ENCODE measurements at regions not wholly inside any gene's neighbourhood (a gene's known extent, or its start where the extent isn't known, plus 50 kb on each side); places are given as distances from the start of the nearest gene placed in this dataset.
"Not testable (repeated sequence)": the region's sequence is repeated elsewhere in the genome, so short reads cannot be mapped to it uniquely, and the experiment has no call there.

DNA sequence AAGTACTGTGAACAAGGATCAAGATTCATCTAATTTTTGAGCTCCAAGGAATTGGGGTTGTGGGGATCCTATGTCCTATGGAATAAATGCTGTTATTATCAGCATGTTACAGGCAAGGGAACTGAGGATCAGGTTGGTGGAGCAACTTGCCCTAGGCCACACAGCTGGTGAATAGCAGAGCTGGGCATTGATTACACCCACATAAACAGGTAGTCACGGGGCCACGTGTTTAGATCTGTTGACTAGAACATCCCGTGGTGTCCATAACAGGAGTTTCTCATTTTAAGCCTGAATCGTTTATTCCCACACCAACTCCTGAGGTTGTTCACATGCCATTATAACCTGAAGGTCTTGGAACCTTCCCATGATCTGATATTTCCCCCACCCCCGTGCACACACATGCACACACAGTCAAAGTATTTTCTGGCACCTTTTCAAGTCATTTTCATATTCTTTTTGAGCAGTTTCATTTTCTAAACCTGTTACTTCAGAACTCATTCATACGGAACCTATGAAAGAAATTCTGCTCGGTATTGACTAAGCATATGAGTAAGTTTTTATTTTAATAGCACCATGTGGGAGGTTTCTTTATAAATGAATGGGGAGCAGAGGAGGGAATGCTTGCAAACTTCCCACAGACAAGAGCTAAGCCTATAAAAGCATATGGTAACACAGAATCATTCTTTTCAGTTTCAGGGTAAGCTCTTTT lies 338.1 kb downstream of the ANAPC1 start:
- TF ChIP-seq POLR2A (IDR thresholded peaks at IDR 0.05): not testable (repeated sequence)
- TF ChIP-seq, protein P1, sequence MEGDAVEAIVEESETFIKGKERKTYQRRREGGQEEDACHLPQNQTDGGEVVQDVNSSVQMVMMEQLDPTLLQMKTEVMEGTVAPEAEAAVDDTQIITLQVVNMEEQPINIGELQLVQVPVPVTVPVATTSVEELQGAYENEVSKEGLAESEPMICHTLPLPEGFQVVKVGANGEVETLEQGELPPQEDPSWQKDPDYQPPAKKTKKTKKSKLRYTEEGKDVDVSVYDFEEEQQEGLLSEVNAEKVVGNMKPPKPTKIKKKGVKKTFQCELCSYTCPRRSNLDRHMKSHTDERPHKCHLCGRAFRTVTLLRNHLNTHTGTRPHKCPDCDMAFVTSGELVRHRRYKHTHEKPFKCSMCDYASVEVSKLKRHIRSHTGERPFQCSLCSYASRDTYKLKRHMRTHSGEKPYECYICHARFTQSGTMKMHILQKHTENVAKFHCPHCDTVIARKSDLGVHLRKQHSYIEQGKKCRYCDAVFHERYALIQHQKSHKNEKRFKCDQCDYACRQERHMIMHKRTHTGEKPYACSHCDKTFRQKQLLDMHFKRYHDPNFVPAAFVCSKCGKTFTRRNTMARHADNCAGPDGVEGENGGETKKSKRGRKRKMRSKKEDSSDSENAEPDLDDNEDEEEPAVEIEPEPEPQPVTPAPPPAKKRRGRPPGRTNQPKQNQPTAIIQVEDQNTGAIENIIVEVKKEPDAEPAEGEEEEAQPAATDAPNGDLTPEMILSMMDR (IDR thresholded peaks at IDR 0.05): not testable (repeated sequence)
